ENCODE measurements at regions not wholly inside any gene's neighbourhood (a gene's known extent, or its start where the extent isn't known, plus 50 kb on each side); places are given as distances from the start of the nearest gene placed in this dataset.

DNA sequence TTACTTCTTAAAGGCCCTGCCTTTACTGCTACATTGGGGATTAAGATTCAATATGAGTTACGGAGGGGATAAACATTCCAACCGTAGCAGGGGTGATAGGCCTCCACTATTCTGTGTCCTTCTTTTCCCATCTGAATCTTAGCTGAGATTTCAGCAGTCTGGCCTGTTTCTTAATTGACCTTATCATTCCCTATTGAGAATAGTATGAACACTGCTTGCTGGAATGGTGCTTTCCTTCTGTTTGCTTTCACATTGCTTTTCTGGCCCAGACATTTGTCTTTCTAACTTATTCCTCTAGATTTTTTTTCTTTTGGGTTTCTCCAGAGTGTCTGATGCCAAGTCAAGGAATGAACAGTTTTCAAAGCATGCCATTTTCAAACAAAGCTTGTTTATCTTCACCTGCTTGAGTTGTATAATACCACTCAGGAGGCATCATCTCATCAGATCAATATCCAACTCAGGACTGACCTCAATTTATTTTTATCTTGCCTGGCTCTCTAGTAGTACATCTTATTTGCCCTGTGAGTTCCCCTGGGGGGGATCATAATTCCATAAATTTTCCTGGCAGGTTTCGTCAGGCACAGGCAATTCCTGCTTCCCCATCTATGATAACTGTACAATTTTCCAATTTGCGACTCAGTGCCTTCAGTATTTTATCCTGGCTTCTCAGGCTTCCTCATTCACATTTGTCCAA lies 161.1 kb upstream of the STT3B start:
- no peak for DNase-seq (ENCODE audit: low read depth, low spot score)

DNA sequence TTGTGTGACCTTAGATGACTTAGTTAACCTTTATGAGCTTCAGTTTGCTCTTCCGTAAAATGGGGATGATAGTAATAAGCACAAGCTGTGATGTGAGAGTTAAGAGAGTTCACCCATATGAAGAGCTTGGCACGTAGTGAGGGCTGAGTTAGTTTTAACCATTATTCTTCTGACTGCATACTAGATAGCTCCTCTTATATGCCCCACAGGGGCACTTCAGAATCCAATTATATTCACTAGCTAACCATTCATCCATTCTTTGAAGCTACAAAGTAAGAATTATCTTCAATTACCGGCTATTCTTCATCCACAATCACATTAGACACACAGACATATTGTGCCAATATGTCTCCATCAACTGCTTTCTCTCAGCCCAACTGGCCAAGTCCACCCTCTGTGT lies 159.0 kb upstream of the STT3B start:
- DNase-seq (ENCODE audit: low read depth, low spot score), result no peak

DNA sequence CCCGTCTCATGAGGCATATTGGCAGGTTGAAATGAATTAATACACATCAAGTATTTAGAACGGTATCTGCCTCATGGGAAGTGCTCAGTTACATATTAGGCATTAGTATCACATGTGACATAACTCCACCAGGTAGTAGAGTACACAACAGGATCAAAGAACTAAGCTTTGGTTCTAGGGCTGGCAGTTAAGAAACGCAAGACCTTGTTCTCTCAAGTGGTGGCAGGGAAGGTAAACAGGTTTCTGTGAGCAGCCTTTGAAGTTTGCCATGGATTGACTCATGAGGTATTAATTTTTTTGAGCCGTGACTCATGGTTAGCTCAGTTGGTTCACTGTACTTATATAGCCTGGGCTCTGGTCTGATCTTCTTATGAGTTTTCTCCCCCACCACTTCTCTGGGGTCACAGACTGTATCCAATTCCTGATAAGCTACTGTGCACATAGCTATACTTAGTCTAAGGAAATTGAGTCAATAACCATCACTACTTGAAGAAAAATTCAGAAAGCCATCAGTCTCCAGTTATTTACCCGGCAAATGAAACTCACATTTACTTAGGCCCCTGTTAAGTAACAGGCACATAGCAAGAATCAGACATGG lies 155.6 kb upstream of the STT3B start:
- DNase-seq (ENCODE audit: low read depth, low spot score), result peak; percentile 10

DNA sequence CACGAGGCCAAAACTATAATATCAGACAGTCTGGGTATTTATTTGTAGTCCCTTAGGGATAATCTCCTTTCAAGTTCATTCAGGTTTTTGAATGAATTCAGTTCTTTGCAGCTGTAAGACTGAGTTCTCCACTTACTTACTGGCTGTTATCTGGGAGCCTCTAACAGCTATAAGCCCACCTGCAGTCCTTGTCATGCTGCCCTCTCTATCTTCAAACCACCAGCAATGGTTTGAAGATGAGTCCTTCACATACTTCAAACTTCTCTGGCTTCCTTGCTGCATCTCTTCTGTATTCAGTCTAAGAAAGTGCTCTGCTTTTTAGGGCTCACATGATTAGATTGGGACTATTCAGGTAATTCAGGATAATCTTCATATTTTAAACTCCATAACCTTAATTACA lies 154.5 kb upstream of the STT3B start:
- no peak for DNase-seq (ENCODE audit: low read depth, low spot score)

DNA sequence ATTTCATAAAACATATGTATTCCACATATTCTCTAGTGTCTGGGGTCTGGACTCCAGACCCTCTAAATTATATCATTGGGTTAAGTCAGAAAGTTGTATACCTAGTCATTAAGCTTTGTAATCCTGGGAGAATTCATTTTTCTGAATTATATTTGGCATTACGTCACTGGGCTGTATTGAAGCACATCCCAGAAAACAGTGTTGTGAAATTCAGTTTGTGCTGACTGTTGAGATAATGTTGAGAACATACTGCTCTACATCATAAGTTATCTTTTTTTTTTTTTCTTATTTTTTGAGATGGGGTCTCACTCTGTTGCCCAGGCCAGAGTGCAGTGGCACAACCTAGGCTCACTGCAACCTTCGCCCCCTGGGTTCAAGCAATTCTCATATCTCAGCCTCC lies 153.1 kb upstream of the STT3B start:
- no peak for DNase-seq (ENCODE audit: low read depth, low spot score)

DNA sequence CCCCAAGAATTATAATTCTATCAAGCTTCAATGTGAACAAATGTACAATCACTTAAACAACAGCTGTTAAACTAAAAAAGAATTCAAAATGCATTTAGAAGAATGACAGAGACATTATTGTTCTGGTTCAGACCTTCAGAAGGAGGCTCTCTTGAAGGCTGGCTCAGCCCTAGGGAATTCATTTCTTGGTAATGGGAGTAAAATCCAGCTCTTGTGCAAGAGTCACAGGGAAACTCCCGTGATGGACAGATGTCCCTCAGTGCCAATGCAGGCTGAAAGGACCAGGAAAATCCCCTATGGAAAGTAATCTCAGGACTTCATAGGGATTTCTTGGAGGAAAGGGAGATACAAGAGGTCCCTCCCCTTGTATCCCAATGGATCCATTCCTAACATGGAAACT lies 149.9 kb upstream of the STT3B start:
- no peak for DNase-seq (ENCODE audit: low read depth, low spot score)

DNA sequence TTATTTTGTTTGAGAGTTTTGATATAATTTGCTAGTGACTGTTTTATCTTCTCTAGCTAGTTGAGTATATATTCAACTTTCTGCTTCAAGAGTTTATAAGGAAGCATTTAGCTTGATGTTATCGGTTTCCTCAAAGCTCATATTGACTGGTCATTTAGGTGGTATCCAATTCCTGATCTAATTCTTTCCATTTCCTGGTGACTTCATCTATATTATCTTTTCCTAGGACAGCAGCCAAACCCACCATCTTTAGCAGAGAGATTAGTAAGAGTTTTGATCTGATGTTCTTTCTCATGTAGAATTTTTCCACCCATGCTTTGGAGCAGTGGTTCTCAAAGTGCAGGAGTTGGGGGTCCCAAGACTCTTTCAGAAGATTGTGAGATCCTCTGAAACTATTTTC lies 148.6 kb upstream of the STT3B start:
- DNase-seq (ENCODE audit: low read depth, low spot score), result no peak

DNA sequence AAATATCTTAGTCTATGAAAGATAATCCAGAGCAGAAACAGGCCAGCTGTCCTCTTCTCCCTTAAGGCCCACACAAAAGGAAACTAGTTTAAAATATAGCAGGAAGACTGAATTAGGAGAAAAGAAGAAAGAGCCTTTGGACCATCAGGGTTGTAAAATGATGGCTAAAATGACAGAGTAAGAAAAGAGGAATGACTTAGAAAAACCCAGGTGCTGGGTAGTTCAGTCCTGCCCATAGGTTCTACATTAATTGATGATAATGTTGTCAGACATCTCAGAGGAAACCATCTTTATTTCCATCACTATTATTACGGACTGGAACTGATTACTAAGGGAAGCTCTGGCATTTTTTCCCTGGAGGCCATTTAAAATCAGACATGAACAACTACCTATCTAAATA lies 142.8 kb upstream of the STT3B start:
- DNase-seq (ENCODE audit: low read depth, low spot score), result no peak

DNA sequence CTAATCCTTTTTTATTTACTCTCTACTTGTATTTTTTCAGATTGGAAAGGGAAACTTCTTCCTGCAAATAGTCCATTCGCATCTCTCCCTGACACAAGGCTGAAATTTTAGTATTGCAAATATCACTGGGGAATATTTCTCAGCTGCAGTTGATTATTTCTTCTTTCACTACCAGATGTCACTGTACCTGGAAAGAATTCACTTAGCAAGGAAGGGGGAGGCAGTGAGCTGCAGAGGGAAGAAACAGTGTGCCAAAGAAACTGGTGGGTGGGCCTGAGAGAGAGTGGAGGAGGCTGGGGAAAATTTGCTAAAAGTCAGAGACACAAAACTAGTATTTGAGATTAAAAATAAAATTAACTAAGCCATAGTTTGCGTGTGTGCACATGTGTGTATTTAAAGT lies 142.3 kb upstream of the STT3B start:
- DNase-seq (ENCODE audit: low read depth, low spot score), result no peak

DNA sequence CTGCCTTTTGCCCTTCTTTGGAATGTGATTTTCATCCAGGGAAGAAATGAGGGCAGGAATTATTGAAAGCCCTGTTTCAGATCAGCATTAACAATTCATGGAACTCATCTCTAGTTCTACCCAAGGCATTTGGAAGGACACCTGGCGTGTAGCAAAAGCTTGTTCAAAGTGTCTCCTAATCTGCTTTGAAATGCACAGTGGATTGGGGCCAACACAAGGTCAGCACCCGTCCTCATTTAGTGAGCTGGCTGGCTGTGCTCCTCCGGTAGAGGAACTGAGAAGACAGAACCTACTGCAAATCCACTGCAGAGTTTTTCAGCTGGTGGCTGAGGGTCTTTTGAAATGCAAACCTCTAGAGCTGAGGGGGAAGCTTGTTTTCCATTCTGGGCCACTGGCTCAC lies 141.6 kb upstream of the STT3B start:
- no peak for DNase-seq (ENCODE audit: low read depth, low spot score)

DNA sequence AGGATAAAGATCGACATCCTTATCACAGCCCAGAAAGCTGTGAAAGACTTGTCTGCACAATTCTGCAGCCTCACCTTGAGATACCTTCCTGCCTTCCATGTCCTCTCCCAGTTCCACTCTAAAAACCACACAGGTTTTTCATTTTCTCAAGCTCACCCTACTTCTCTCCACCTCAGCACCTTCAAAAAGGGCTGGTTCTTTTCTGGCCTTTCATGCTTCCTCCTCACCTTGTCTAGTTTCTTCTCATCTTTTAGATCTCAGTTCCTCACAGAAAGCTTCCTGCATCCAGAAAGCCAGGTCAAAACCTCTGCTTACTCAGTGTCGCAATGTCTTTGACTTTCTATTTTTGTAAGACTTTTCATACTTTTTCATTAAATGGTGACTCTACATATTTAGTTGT lies 140.2 kb upstream of the STT3B start:
- no peak for DNase-seq (ENCODE audit: low read depth, low spot score)

DNA sequence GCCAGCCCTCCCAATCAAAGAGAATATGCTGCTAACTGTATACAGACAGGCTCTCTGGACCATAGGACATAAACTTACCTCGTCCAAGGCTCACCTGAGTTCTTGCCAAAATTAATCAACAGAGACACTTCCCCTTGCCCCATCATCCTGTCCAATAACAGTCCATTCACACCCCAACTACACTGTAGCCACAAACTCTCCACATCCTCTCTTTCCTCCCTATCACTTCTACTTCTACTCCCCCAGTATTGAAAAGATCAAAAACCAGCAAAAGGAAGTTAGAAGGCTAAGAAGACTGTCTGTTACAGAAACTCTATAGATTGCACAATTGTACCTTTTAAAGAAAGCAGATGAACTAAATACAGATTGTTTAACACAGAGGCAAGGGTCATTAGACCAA lies 133.5 kb upstream of the STT3B start:
- no peak for DNase-seq (ENCODE audit: low read depth, low spot score)

DNA sequence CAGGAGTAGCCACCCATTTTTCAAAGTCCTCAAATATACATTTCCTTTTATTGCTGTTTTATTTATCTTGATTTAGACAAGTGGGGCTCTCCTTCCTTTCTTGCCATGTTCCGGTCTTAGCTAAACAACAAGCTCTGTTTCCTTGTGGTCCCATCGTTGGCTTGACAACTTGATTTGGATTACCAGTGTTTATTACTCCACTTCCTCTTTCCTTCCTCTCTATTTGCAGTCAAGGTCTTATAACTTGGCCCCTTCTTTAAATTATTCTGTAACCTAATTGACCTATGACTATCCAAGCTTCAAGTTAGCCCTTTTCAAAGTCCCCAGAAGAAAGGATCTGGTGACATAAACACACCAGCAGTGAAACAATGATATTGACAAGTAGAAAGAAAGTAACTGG lies 130.6 kb upstream of the STT3B start:
- no peak for DNase-seq (ENCODE audit: low read depth, low spot score)

DNA sequence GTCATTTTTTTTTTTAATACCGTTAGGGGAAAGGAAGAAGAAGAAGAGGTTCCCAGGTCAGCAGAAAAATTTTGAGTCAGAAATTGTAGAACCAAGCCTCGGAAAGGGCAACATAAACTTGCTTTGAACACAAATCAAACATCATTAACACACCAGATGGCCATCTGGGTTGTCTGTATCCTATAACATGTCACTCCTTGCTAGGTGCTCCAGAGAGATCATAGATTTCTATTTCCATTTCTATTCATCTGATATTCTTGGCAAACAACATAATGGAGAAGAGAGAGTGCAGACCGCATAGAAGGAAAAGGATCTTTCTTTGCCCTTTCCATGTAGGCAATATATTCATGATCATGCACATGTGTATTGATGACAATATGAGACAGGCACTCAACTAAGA lies 129.5 kb upstream of the STT3B start:
- no peak for DNase-seq (ENCODE audit: low read depth, low spot score)

DNA sequence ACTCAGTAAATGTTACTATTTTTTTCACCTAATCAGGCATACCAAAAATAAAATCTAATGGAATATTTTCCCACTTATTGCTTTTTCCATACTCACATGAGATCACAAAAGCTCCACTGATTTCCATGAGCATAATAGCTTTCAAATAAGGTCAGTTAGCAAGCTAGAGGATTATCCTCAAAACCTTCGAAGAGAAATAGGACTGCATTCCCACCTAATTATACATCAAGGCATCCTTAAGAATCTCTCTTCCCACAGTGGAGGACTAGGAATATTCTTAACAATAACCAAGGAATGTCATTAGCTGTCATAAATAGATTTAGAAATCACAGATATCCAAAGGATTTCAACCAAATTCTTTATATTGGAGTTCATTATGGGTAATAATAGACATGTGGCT lies 127.9 kb upstream of the STT3B start:
- no peak for DNase-seq (ENCODE audit: low read depth, low spot score)

DNA sequence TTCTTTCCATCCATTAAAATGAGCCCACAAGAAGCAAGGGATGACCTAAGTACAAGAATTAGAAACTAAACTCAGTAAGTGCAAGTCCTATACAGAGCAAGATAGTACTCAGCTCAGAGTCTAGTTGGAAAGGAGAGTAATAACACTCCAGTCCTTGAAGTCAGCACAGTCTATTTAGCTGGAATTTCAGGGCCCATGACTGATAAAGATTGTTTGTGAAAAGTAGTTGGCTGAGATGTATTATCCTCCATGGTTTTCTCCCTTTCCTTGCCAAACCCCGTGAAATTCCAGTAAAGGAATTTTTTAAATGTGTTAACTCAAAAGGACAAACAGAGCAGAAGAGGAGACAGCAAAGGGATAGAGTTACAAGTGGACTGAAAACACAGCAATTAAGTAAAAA lies 127.2 kb upstream of the STT3B start:
- no peak for DNase-seq (ENCODE audit: low read depth, low spot score)

DNA sequence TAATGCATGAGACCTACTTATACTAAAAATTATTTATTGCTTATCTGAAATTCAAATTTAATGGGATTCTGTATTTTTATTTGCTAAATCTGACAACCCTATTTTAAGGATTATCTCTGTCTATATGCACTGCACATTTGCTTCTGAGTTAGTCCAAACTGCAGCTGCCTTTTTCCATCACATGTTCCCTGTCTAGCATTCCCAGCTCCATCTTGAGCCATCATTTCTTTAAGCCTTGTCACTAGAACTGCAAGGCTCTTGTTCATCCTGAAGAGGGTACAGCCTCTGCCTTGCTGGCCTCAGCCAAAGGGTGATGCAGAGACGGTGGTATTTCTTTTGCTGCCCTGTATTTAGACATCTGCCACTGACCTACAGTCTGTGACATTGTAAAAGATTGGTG lies 125.8 kb upstream of the STT3B start:
- no peak for DNase-seq (ENCODE audit: low read depth, low spot score)

DNA sequence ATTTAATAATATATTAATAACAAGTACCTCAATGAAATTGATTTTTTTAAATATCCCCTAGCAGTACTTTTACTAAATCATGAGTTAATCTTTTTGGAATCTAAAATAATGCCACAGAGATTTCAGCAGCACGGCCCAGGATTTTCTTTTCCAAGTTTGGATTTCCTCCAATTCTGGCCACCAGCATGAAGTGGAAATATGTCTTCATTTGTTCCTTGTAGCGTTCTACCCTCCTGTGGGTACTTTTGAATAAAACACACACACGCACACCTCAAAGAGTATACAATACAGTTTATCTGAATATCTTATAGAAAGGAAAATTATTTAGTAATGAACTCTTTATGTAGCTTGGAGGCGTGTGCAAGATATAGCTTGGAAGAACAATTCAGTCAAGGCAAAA lies 125.1 kb upstream of the STT3B start:
- no peak for DNase-seq (ENCODE audit: low read depth, low spot score)

DNA sequence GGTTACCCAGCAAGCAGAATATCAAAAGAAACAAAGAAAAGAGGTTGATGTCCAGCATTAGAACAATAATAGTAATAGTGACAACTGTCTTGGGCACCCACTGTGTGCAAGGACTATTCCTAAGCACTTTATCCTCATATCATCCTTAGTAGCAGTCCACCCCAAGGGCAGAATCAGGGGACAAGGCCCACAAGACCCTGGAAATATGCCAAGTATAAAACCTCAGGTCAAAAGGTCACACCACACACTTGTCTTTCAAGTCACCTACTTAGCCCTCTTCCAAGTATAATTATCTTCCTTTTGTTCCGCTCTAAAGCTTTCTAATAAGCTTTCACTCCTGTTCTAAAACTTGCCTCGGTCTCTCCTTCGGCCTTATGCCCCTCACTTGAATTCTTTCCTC lies 124.0 kb upstream of the STT3B start:
- DNase-seq (ENCODE audit: low read depth, low spot score), result no peak

DNA sequence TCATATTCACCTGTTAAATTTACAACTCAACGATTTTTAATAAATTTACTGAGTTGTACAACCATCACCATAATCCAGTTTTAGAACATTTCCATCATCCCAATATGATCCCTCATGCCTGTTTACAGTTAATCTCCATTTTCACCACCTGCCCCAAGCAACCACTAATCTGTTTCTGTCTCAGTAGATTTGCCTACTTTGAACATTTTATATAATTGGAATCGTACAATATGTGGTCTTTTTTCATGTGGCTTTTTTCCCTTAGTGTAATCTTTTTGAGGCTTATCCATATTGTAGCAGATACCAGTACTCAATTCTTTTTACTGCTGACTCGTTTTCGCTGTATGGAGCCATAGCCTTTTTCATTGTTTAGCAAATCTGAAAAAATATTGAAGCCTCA lies 123.3 kb upstream of the STT3B start:
- DNase-seq (ENCODE audit: low read depth, low spot score), result no peak

DNA sequence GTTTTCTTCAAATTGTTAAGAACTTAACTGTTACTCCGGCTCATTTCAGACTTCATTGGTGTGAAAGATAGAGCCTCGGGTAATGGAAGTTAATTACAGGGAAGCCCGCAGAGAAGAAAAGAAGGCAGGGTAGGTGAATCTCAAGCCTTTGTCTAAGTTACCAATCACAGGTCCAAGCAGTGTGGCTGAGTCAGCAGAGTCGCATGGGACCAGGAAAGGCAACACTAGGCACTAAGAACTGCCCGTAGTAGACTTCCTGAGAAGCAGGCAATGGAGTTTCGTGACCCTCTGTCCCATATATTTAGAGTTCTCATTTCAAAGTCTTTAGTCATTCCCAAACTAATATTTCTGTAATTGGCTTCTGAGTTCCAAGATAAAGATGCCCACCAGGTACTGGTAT lies 122.9 kb upstream of the STT3B start:
- DNase-seq (ENCODE audit: low read depth, low spot score), result no peak

DNA sequence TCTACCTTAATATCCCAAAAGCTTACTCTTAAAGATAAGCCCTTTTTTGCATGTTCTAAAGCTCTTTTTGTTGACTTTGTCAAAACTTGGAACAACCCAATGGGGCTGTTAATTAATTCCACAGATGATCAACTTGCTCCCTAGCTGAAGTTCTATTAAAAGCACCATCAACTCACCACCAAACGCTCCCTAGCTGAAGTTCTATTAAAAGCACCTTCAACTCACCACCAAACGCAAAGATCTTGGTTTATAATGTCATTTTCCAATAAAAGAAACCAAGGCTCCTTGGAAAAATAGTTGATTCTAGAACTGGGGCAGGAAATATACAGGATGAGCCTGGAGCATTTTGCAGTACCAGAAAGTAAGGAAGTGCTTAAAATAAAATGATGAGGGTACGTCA lies 122.3 kb upstream of the STT3B start:
- DNase-seq (ENCODE audit: low read depth, low spot score), result no peak

DNA sequence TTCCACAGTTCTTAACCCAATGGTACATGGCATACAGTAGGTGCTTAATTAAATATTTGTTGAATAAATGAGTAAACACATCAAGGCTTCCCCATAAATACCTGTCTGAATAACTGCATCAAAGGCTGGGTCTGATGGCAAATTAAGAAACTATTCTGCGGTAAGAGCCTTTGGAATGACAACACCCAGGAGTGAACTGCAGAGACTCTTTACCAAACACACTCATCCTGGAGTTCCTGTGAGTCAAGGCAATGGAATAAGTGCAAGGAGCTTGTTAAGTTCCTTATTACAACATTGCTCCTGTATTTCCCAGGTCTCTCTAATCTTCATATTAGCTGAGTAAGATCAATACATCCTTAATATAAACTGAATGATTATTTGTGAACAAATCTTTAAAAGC lies 119.9 kb upstream of the STT3B start:
- no peak for DNase-seq (ENCODE audit: low read depth, low spot score)

DNA sequence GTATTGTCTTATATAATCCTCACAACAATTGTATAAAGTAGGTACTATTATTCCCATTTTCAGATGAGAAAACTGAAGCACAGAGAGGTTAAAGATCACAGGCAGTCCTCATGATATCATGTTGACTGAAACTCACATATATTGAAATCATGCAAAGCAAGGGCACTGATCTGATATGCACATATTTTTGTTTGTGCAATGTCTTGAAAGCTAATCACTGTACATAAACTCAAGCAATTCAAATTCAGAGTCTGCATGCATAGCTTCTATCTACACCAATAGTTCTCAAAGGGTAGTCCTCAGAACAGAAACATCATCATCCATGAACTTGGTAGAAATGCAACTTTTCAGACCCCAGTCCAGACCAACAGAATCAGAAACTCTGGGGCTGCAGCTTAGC lies 119.2 kb upstream of the STT3B start:
- no peak for DNase-seq (ENCODE audit: low read depth, low spot score)

Measured in activated naive CD8-positive, alpha-beta T cell treated with anti-CD3 and anti-CD28 coated beads, Interleukin-2, amount 50 U/mL, for 16 hours (primary cell).